LoVo (cell line): ENCODE measurements at regions not wholly inside any gene's neighbourhood (a gene's known extent, or its start where the extent isn't known, plus 50 kb on each side); places are given as distances from the start of the nearest gene placed in this dataset.
"Not testable (repeated sequence)": the region's sequence is repeated elsewhere in the genome, so short reads cannot be mapped to it uniquely, and the experiment has no call there.

Source experiments
- DNase-seq: peaks from one replicate; pipeline ENCODE4 v3.0.0-alpha.2; 2016; ENCODE audit warnings: low spot score

DNA sequence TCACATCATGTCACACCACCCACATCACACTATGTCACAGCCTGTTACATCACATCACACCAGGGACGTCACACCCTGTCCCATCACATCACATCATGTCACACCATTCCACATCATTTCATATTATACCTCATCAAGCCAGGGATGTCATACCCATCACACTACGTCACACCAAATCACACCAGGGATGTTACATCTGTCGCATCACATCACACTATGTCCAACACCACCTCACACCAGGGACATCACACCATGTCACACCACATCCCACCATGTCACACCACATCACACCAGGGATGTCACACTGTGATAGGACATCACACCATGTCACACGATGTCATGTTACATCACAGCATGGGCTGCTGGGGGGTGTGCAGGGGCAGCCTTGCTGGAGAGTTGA lies 110.6 kb downstream of the TMEM121 start:
- DNase-seq, result no peak

DNA sequence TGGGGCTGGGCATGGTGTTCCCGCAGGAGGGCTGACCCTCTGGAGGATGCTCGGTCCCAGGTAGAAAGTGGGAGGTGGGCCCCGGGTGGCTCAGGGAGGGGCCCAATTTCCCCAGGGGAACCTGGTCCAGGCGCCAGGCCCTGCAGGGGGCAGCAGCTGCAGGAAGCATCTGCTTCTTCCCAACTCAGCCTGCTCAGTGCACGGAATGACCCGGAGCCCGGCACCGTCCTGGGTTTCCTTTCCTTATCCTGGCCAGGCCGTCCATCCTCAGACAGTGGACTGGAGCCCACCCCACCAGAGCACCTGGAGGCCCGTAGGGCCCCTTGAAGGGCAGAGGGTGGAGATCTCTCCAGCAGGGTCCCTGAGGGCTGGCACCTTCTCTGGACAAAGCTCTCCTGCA lies 111.0 kb downstream of the TMEM121 start:
- not testable (repeated sequence) for DNase-seq

DNA sequence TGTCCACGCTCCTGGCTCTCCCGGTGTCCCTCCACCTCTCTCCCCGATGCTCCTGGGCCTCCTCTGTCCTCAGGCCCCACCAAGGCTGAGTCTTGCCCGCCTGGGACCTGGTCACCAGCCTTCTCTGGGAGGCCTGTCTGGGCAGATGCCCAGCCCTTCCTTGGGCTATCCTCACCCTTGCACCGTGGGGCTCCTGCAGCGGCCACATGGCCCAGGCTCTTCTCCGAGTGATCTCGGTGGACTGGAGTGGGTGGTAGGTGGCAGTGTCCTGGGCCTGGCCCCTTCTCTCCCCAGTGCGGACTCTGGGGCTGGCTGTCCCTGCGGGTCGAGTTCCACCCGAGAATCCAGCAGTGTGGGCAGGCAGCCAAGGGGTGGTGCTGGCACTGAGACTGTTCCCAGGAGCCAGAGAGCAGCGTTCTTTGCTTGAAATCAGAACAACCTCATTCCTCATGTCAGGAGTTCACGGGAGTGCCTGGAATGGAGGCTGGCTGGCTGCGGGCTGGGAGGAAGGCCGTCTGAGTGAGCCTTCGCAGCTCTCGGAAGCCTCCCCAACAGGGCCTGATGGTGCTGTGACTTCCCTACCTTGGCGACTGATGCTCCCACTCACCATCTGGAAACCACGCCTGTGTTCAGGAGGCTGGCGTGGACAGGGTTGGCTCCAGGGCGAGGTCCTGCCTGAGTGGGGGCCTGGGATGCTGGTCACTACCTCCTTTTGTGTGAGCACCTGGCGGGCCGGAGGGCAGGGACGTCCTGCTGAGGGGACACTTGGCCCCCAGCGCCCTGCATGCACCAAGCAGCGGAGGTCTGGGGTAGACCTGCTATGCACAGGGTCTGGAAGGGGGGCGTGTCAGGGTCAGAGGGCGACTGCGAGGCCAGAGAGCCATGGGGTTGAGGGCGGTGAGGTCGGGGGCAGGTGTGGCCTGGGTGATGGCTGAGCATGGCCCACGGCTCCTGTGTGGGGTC lies 113.9 kb downstream of the TMEM121 start:
- not testable (repeated sequence) for DNase-seq

DNA sequence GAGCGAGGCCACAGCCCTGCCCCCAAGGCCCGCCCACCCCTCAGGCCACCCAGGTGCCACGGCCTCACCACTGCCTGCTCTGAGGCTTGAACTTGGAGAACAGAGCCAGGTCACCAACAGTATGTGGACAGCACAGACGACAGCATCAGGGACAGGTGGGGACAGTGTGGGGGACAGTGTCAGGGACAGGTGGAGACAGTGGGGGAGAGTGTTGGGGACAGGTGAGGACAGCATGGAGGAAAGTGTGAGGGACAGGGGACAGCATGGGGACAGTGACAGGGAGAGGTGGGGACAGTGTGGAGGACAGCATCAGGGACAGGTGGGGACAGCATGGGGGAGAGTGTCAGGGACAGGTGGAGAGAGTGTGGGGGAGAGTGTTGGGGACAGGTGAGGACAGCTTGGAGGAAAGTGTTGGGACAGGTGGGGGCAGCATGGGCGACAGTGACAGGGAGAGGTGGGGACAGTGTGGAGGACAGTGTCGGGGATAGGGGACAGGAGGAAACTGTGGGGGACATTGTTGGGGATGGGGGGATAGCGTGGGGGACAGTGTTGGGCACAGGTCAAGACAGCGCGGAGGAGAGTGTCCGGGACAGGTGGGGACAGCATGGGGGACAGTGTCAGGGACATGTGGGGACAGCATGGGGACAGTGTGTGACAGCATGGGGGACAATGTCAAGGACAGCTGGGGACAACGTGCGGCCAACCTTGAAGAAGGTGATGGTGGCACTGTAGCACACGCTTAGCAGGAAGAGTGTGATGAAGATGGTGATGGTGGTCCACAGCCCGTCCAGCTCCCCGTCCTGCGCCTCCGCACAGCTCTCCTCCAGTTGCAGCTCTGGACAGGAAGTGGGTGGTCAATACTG lies 114.9 kb downstream of the TMEM121 start:
- no peak for DNase-seq

DNA sequence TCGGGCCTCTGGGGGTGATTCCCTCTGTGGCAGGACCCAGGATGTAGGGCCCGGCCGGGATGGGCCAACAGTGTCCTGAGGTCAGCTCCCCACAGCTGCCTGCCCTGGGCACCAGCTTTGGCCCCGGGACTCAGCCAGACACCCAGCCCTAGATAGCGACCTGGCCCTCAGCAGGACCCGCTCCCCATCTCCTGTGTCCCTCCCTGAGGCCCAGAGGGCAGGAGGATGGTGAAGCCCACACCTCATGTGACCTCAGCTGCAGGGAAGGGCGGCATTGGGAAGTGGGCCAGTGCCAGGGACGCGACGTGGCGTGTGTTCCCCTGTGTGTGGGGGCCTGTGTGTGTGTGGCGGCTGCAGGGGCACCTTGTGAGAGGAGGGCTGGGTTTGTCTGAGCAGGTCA lies 115.6 kb downstream of the TMEM121 start:
- not testable (repeated sequence) for DNase-seq

DNA sequence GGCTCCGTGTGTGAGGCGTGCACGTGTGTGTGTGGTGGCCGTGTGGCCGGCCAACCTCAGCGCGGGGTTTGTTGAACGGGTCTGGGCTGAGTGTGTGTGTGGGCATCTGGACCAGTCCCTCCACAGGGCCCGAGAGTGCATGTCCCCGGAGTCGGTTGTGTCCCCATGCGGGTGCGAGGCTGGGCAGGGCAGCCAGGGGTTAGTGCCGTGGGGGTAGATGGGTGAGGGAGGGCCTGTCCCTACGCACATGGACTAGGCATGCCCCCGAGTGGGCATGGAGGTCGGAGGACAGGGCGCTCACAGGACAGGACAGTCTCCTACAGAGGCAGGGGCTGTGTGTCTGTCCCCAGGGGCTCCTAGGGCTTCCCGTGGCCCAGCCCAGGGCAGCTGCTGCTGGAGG lies 116.1 kb downstream of the TMEM121 start:
- not testable (repeated sequence) for DNase-seq

DNA sequence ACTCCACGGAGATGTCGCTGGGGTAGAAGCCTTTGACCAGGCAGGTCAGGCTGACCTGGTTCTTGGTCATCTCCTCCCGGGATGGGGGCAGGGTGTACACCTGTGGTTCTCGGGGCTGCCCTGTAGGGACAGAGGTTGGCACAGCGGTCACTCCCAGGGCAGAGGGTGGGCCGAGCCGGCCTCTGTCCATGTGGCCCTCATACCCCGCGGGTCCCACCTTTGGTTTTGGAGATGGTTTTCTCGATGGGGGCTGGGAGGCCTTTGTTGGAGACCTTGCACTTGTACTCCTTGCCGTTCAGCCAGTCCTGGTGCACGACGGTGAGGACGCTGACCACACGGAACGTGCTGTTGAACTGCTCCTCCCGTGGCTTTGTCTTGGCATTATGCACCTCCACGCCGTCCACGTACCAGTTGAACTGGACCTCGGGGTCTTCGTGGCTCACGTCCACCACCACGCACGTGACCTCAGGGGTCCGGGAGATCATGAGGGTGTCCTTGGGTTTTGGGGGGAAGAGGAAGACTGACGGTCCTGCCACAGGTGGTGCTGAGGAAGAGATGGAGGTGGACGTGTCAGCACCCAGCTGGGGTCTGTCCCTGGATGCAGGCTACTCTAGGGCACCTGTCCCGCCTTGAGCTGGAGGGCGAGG lies 117.1 kb downstream of the TMEM121 start:
- not testable (repeated sequence) for DNase-seq

DNA sequence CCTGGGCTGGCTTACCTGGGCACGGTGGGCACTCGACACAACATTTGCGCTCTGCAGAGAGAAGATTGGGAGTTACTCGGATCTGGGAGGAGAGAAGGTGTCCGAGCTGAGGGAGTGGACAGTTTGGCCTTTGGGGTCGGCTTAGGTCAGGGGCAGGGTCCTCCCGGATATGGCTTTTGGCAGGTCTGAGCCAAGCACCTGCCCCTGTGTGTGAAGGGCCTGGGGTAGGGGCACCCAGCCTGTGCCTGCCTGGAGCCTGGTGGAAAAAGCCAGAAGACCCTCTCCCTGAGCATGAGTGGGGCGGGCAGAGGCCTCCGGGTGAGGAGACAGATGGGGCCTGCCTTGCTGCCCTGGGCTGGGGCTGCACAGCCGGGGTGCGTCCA lies 117.7 kb downstream of the TMEM121 start:
- not testable (repeated sequence) for DNase-seq

DNA sequence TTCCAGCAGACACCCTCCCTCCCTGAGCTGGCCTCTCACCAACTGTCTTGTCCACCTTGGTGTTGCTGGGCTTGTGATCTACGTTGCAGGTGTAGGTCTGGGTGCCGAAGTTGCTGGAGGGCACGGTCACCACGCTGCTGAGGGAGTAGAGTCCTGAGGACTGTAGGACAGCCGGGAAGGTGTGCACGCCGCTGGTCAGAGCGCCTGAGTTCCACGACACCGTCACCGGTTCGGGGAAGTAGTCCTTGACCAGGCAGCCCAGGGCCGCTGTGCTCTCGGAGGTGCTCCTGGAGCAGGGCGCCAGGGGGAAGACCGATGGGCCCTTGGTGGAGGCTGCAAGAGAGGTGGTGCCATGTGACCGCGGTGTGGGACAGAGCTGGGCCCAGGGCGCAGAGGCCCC lies 118.1 kb downstream of the TMEM121 start:
- not testable (repeated sequence) for DNase-seq

DNA sequence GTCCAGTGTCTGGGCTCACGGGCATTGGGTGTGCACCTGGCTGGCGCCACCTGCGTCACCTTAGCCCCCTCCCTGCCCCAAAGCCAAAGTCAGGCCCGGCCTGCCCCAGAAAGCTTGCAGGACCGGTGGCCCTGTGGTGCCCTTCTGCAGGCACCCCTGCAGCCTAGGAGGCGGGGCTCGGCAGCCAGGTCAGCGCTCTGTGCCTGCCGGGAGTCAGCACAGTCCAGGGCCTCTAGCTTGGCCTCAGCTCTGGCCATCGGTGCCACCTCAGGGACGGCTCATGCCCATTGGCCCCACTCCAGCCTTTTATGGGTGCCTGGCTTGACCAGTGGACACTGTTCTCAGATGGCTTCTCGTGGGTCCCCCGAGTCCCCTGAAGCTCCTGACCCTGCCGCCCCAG lies 118.5 kb downstream of the TMEM121 start:
- DNase-seq, result not testable (repeated sequence)

DNA sequence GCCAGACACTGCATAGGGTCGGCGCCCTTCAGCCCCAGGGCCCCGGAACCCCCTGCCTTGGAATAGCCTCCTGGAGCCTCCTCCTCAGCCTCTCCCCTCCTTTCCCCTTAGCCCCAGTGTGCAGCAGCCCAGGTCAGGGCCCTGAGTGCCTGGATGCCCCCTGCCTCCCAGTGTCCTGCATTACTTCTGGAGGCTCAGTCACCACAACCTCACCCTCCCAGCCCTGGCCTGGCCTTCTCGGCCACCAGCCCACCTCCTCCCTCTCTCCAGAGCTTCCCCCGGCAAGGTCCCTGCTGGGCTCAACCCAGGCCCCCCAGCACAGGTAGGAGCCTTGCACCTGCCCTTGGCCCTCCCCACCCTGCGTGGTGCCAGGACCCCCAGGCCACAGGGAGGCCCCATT lies 119.0 kb downstream of the TMEM121 start:
- DNase-seq, result not testable (repeated sequence)

DNA sequence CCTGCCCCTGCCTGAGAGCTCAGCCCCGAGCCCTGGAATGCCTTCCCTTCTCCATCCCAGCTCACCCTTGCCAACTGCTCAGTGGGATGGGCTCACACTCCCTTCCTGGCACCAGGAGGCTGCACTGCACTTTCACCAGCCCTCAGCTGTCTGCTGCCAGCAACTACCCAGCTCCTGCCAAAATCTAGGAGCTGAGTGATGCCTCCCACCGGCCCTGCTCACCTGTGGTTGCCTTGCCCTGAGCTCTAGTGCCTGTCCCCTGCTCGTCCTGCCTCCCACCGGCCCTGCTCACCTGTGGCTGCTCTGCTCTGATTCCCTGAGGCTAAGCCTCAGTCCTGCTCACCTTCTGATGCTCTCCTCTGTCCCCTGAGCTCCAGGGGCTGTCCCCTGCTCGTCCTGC lies 119.8 kb downstream of the TMEM121 start:
- no peak for DNase-seq

DNA sequence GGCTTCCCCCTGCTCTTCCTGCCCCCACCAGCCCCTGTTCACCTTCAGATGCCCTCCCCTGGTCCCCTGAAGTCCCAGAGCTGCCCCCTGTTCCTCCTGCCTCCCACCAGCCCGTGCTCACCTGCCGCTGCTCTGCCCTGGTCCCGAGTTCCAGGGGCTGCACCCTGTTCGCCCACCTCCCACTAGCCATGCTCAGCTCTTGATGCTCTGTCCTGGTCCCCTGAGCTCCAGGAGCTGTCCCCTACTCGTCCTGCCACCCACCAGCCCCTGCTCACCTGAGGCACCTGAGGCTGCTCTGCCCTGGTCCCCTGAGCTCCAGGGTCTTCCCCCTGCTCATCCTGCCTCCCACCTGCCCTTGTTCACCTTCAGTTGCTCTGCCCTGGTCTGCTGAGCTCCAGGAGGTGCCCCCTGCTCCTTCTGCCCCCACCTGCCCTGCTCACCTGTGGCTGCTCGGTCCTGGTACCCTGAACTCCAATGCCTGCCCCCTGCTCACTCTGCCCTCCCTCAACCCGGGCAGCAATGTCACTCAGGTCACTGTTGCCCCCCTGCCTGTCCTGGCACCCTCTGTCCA lies 120.4 kb downstream of the TMEM121 start:
- DNase-seq, result not testable (repeated sequence)

DNA sequence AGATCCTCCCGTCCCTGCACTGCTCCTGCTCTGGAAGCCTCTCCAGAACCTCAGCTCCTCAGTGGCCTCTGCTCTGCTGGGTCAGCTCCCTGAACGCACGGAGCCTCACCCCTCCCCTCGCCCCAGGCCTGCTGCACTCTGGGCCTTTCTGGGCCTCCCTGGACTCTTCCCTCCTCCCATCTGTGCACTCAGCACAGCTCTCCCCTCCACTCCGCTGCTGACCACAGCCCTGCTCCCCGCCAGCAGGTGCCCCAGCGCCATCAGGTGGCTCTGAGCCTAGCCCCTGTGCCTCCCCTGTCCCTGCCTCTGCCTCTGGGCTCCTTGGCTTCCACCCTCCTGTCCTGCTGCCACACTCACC lies 121.0 kb downstream of the TMEM121 start:
- not testable (repeated sequence) for DNase-seq

DNA sequence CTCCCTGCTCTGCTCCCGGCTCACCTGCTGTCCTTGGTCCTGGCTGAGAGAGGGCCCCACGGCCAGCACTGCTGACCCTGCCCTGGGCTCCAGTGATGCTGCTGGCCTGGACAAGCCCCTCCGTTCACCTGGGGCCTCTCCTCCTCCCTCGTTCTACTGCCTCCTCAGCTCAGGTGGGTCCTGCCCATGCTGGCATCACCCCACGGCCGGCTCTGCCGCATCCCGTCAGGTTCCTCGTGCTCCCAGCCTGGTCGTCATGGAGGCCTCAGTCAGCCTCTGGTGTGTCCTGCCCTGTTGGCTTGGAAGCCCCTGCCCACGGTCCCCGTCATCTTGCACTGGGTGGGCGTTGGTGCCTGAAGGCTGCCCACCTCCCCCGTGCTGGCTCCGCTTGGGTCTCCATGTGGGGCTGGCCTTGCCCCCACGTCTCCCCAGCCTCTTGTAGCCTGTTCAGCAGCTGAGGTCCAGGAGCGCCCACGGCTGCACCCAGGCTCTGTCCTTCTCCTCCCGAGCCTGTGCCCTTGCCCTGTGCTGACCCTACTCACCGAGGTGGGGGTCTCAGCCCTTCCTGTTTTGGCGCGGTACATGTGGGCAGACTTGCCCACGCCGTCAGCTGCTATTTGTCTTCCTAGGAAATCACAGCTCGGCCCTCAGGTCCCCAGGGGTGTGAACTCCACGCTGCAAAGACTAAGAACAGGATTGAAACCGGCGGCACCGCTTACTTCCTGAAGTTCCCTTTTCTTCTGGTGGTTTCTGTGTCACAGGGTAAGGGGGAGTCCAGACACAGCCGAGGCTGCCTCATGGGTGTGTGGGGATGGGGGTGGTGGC lies 121.6 kb downstream of the TMEM121 start:
- DNase-seq, result no peak

DNA sequence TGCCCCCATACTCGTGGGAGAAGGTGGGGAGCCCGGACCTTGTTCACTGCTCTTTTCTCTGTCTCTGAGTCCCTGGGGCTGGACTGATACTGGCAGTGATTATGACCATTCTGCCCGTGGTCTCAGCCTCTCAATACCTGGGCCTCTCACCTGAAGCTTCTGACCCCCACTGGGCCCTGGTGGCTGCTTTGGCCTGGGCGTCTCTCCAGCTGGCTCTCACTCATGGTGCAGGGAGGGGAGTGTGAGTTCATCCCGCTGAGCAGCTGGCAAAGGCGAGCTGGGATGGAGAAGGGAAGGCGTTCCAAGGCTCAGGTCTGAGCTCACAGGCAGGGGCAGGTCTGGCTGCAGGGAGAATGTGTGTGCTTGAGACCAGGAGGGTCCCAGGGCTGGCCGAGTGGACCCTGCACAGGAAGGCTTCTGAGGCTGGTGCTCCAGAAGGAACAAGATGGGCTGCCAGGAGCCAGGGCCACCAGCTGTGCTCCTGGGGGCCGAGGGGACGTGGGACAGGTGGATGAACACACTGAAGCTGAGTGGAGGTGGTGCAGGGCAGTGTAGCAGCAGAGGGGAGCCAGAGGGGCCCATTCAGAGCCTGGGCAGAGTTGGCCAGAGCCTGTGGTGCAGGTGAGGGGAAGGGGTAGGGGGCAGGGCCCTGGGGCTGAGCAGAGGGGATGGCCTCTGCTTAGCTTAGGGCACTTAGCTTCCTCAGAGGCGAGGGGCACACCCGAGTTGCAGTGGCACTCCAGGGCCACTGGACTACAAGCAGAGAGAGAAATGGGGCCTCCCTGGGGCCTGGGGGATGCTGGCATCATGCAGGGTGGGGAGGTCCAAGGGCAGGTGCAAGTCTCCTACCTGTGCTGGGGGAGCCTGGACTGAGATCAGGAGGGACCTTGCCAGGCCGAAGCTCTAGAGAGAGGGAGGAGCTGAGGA lies 122.5 kb downstream of the TMEM121 start:
- DNase-seq, result not testable (repeated sequence)

DNA sequence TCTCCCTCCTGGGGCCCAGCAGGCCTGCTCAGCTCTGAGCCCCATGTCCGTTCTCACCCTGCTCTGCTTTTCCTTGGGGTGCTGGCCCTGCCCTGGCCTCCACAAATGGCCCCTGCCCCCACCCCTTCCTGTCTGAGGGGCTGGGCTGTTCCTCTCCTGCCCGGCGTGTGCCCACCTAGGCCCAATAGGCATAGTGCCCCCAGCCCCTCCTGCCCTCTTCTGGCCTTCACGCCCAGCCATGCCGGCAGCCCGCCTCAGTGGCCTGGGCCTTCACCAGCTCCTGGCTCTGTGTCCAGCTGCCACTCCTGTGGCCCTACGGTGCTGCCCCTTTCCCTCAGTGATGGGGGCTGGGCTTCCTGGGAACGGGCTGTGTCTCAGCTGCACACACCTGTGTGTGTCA lies 125.9 kb downstream of the TMEM121 start:
- not testable (repeated sequence) for DNase-seq

DNA sequence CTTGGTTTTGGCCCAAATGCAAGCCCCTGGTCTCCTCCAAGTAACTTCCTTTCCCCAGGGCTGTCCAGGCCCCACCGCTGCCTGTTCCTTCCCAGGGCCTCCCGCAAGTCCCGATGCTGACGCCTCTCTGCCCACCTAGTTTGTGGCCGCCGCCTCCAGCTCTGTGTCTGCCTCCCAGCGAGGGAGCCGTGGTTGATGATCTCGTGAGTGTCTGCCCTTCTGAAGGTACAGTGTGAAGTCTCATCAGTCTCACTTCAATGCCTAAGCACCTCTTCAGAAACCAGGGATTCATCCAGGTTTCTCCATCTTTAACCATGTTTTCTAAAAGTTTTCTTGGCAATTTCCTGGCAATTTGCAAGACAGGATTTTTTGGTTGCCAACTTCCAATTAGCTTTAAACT lies 127.5 kb downstream of the TMEM121 start:
- DNase-seq, result not testable (repeated sequence)

DNA sequence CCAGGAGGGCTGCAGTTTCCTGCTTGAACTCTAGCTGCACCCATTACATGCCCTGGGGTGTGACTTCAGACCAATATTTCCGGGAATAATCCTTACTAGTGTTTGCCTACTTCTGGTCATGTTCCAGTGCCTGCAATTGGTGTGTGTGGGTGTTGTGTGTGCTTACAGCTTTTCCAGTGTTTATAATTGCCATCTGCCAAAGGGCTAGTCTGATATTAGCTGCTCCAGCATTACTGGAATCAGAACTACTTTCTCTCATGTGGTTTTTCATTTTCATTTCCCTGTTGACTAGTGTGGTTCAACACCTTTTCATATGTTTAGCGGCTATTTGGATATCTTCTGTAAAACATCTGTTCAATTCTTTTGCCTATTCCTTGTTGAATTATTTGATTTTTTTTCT lies 132.9 kb downstream of the TMEM121 start:
- DNase-seq, result not testable (repeated sequence)

DNA sequence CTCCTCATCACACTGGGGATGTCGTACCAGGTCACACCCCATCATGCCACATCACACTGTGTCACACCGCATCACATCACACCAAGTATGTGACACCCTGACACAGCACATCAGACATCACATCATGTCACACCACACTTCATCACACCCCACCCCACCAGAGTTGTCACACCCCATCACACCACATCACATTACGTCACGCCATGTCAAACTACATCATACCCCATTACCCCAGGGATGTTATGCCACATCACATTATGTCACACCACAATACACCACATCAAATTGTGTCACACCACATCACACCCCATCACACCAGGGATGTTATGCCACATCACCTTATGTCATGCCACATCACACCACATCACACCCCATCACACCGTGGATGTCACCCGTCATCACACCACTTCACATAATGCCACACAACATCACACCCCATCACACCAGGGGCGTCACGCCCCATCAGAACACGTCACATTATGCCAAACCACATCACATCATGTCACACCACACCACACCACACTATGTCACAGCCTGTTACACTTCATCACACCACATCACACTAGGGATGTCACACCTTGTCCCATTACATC lies 133.6 kb downstream of the TMEM121 start:
- DNase-seq, result no peak
